DND-41 (cell line): ENCODE measurements at regions not wholly inside any gene's neighbourhood (a gene's known extent, or its start where the extent isn't known, plus 50 kb on each side); places are given as distances from the start of the nearest gene placed in this dataset.

ENCODE experiments used
- EZH2 ChIP-seq: IDR thresholded peaks from 3 replicates; pipeline ENCODE4 v1.6.1; 2012; ENCODE audit warnings: borderline replicate concordance, low read depth, mild to moderate bottlenecking, moderate library complexity, low read length, inconsistent platforms; ENCODE audit not compliant: severe bottlenecking
- TF ChIP-seq, protein P1 (sequence below): IDR thresholded peaks from 2 replicates; pipeline ENCODE4 v1.5.1; 2012; ENCODE audit warnings: borderline replicate concordance, low read length, moderate library complexity, mild to moderate bottlenecking; ENCODE audit not compliant: poor library complexity, severe bottlenecking; ENCODE audit errors: extremely low read depth

DNA sequence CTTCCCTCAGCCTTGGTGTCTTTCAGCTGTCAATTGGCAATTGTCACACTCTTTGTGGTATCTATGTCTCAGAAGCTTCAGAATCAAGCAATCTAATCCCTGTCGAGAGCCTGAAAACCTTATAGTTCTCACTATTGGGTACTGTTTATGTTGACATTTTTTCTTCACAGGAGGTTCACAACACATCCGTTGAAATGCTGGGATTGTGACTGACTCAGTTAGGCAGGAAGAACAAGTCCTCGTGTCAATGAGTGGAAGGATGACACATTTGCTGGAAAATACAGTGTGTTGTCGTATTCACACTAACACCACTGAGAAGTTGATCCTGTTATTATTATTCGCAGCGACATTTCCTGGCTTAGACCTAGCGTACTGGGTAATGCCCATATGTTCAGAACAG is 163.9 kb upstream of the CITED2 start:
- TF ChIP-seq, protein P1, sequence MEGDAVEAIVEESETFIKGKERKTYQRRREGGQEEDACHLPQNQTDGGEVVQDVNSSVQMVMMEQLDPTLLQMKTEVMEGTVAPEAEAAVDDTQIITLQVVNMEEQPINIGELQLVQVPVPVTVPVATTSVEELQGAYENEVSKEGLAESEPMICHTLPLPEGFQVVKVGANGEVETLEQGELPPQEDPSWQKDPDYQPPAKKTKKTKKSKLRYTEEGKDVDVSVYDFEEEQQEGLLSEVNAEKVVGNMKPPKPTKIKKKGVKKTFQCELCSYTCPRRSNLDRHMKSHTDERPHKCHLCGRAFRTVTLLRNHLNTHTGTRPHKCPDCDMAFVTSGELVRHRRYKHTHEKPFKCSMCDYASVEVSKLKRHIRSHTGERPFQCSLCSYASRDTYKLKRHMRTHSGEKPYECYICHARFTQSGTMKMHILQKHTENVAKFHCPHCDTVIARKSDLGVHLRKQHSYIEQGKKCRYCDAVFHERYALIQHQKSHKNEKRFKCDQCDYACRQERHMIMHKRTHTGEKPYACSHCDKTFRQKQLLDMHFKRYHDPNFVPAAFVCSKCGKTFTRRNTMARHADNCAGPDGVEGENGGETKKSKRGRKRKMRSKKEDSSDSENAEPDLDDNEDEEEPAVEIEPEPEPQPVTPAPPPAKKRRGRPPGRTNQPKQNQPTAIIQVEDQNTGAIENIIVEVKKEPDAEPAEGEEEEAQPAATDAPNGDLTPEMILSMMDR, result no peak
- TF ChIP-seq EZH2, result no peak
